ENCODE measurements at regions not wholly inside any gene's neighbourhood (a gene's known extent, or its start where the extent isn't known, plus 50 kb on each side); places are given as distances from the start of the nearest gene placed in this dataset.

DNA sequence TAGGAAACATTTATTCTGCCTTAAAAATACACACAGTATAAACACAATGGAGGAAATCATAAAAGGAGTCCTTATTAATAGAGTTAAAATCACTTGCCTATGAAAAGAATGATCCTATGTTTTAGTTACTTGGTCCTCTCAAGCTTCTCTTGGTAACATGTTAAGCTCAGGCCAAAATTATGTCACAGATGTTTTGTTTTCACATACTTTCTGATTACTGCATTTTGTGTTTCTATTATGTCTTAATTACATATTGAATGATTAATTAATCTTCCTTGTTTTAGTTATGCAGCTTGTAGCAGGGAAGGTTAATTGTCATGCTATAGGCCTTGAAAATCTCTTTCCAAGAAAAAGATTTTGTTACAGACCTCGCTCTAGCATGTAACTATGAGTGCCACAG is 406.0 kb downstream of the PLA2G4A start:
- no peak overlapping the region for H3K9ac ChIP-seq (ENCODE audit: insufficient read depth in 1 of 2, low read length in 2 of 2)

DNA sequence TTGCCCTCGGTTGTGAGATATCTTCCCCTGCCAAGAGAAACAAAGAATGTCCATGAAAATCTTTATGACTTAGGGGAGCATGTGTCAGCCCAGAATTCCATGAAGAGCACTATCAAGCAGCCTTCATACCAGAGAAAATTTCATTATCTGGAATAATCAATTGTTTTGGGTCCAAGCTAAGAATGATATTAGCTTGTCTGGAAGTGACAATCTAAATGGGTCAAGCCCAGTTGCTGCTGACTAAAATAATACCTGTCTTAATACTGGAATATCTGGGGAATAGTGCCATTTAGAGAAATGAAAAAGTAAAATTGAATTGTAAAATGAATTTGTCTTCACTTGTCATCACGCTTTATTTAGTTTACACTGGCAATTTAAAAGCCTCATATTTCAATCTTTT is 407.4 kb downstream of the PLA2G4A start:
- Histone ChIP-seq H3K4me3 (no peak overlapping the region), H3K9me3 (ENCODE audit: control insufficient read depth in 4 of 4, insufficient read depth in 3 of 4, low read length in 3 of 4) (no peaks in the 10 kb centered on the region), H3K27ac (ENCODE audit: low read depth in 1 of 2, low read length in 1 of 2) (no peak overlapping the region), H3K36me3 (ENCODE audit: control insufficient read depth in 4 of 4, insufficient read depth in 4 of 4, low read length in 4 of 4) (no peaks in the 10 kb centered on the region), H3K27me3 (ENCODE audit: control insufficient read depth in 3 of 3, insufficient read depth in 3 of 3, low read length in 2 of 3) (no peaks in the 10 kb centered on the region), H3K4me1 (ENCODE audit: control insufficient read depth in 5 of 5, insufficient read depth in 5 of 5, low read length in 5 of 5) (peaks cover 0 to 5% (median 0%) of the 10 kb centered on the region in 5 donors), H3K9ac (ENCODE audit: insufficient read depth in 1 of 2, low read length in 2 of 2) (no peak overlapping the region)
- DNase-seq (no peak), ATAC-seq (ENCODE audit: insufficient read depth, low FRiP score) (no peak)
- WGBS, 2 donors, result 67 to 74% methylated on average over 2 of the region's 2 CpGs
- TF ChIP-seq, protein P1, sequence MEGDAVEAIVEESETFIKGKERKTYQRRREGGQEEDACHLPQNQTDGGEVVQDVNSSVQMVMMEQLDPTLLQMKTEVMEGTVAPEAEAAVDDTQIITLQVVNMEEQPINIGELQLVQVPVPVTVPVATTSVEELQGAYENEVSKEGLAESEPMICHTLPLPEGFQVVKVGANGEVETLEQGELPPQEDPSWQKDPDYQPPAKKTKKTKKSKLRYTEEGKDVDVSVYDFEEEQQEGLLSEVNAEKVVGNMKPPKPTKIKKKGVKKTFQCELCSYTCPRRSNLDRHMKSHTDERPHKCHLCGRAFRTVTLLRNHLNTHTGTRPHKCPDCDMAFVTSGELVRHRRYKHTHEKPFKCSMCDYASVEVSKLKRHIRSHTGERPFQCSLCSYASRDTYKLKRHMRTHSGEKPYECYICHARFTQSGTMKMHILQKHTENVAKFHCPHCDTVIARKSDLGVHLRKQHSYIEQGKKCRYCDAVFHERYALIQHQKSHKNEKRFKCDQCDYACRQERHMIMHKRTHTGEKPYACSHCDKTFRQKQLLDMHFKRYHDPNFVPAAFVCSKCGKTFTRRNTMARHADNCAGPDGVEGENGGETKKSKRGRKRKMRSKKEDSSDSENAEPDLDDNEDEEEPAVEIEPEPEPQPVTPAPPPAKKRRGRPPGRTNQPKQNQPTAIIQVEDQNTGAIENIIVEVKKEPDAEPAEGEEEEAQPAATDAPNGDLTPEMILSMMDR (IDR thresholded peaks at IDR 0.05; ENCODE audit: control extremely low read depth, extremely low read depth), result no peak

More for the DNA sequence above, 406.0 kb downstream of the PLA2G4A start:
- H3K36me3 ChIP-seq (ENCODE audit: control insufficient read depth in 4 of 4, insufficient read depth in 4 of 4, low read length in 4 of 4), result no peaks in the 10 kb centered on the region
- peaks cover 0 to 5% (median 0%) of the 10 kb centered on the region in 5 donors for H3K4me1 ChIP-seq (ENCODE audit: control insufficient read depth in 5 of 5, insufficient read depth in 5 of 5, low read length in 5 of 5)
- TF ChIP-seq, protein P1 (IDR thresholded peaks at IDR 0.05; ENCODE audit: control extremely low read depth, extremely low read depth), result no peak
- no peaks in the 10 kb centered on the region for H3K9me3 ChIP-seq (ENCODE audit: control insufficient read depth in 4 of 4, insufficient read depth in 3 of 4, low read length in 3 of 4)
- H3K27ac ChIP-seq (ENCODE audit: low read depth in 1 of 2, low read length in 1 of 2), result no peak overlapping the region
- DNase-seq (peak in 2 of 3 donors; percentile 53 to 61), ATAC-seq (ENCODE audit: insufficient read depth, low FRiP score) (no peak)
- no peaks in the 10 kb centered on the region for H3K27me3 ChIP-seq (ENCODE audit: control insufficient read depth in 3 of 3, insufficient read depth in 3 of 3, low read length in 2 of 3)
- WGBS, 2 donors, result 63 to 70% methylated on average over 1 of the region's 1 CpG
- no peak overlapping the region for H3K4me3 ChIP-seq

GRCh38 chr1:187236676-187237075 is 407.9 kb downstream of the PLA2G4A start:
- 63 to 72% methylated on average over 2 of the region's 2 CpGs for whole genome bisulfite sequencing, 2 donors
- ATAC-seq (ENCODE audit: insufficient read depth, low FRiP score) (no peak), DNase-seq (no peak)
- H3K27ac ChIP-seq (ENCODE audit: low read depth in 1 of 2, low read length in 1 of 2), result no peak overlapping the region
- TF ChIP-seq, protein P1 (IDR thresholded peaks at IDR 0.05; ENCODE audit: control extremely low read depth, extremely low read depth), result no peak
- no peaks in the 10 kb centered on the region for H3K27me3 ChIP-seq (ENCODE audit: control insufficient read depth in 3 of 3, insufficient read depth in 3 of 3, low read length in 2 of 3)
- no peaks in the 10 kb centered on the region for H3K9me3 ChIP-seq (ENCODE audit: control insufficient read depth in 4 of 4, insufficient read depth in 3 of 4, low read length in 3 of 4)
- no peaks in the 10 kb centered on the region for H3K36me3 ChIP-seq (ENCODE audit: control insufficient read depth in 4 of 4, insufficient read depth in 4 of 4, low read length in 4 of 4)
- H3K4me1 ChIP-seq (ENCODE audit: control insufficient read depth in 5 of 5, insufficient read depth in 5 of 5, low read length in 5 of 5), result peaks cover 0 to 5% (median 0%) of the 10 kb centered on the region in 5 donors
- H3K9ac ChIP-seq (ENCODE audit: insufficient read depth in 1 of 2, low read length in 2 of 2), result no peak overlapping the region
- H3K4me3 ChIP-seq, result no peak overlapping the region

DNA sequence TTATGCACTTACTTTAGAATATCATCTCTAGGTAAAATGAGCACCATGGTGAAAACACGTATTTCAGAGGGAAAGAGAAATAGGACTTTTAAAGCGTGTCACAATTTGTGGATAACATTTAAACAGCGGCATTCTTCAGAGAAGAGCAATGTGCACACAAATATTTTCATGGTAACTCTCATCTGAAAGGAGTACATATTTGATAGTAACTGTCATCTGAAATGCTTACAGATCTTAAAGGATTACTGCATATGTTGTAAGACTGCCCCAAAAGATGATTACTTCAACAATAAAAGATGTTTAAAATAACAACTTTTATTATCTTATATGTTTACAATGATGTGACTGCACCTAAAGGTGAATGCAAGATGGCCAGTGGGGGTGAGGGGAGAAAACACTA is 408.8 kb downstream of the PLA2G4A start:
- Histone ChIP-seq H3K9ac (ENCODE audit: insufficient read depth in 1 of 2, low read length in 2 of 2) (no peak overlapping the region), H3K9me3 (ENCODE audit: control insufficient read depth in 4 of 4, insufficient read depth in 3 of 4, low read length in 3 of 4) (no peaks in the 10 kb centered on the region), H3K36me3 (ENCODE audit: control insufficient read depth in 4 of 4, insufficient read depth in 4 of 4, low read length in 4 of 4) (no peaks in the 10 kb centered on the region), H3K27me3 (ENCODE audit: control insufficient read depth in 3 of 3, insufficient read depth in 3 of 3, low read length in 2 of 3) (no peaks in the 10 kb centered on the region), H3K4me3 (no peak overlapping the region), H3K4me1 (ENCODE audit: control insufficient read depth in 5 of 5, insufficient read depth in 5 of 5, low read length in 5 of 5) (peaks cover 0 to 5% (median 0%) of the 10 kb centered on the region in 5 donors), H3K27ac (ENCODE audit: low read depth in 1 of 2, low read length in 1 of 2) (no peak overlapping the region)
- ATAC-seq (ENCODE audit: insufficient read depth, low FRiP score) (no peak), DNase-seq (no peak)
- WGBS, 2 donors, result 92 to 95% methylated on average over 3 of the region's 3 CpGs
- TF ChIP-seq, protein P1 (IDR thresholded peaks at IDR 0.05; ENCODE audit: control extremely low read depth, extremely low read depth), result no peak
